HFFc6 (cell line): ENCODE measurements at regions not wholly inside any gene's neighbourhood (a gene's known extent, or its start where the extent isn't known, plus 50 kb on each side); places are given as distances from the start of the nearest gene placed in this dataset.

Experiments used
- DNase-seq: peaks from one replicate; pipeline ENCODE4 v3.0.0-alpha.2; 2018
- H3K27ac Mint-ChIP-seq: 2 replicates; pipeline ENCODE4 v1.8.0; 2020; ENCODE audit warnings: mild to moderate bottlenecking, mixed read lengths
- H3K27me3 Mint-ChIP-seq: 2 replicates; pipeline ENCODE4 v1.8.0; 2021; ENCODE audit warnings: mild to moderate bottlenecking, moderate library complexity, mixed read lengths; ENCODE audit not compliant: insufficient read depth
- H3K36me3 Mint-ChIP-seq: 2 replicates; pipeline ENCODE4 v1.8.0; 2021; ENCODE audit warnings: low read depth, mixed read lengths
- H3K4me1 Mint-ChIP-seq: 2 replicates; pipeline ENCODE4 v1.8.0; 2020; ENCODE audit warnings: low read depth, mixed read lengths
- H3K4me3 Mint-ChIP-seq: 2 replicates; pipeline ENCODE4 v1.8.0; 2020; ENCODE audit warnings: mild to moderate bottlenecking, moderate library complexity, mixed read lengths
- H3K9me3 Mint-ChIP-seq: 2 replicates; pipeline ENCODE4 v1.8.0; 2020; ENCODE audit warnings: mild to moderate bottlenecking, mixed read lengths
- CTCF ChIP-seq: fragments of 200-600 bp; sonication (generic); IDR thresholded peaks from 2 replicates; pipeline ENCODE4 v1.5.0; 2021; ENCODE audit warnings: antibody characterized with exemption, mild to moderate bottlenecking

- Mint-ChIP-seq H3K4me1 (no peaks in the 10 kb centered on the region), H3K9me3 (peaks cover 5% of the 10 kb centered on the region), H3K27ac (no peak overlapping the region), H3K27me3 (no peaks in the 10 kb centered on the region), H3K36me3 (no peaks in the 10 kb centered on the region; the same call in 1 of the 2 replicates), H3K4me3 (no peak overlapping the region)
- TF ChIP-seq CTCF: no peak
- DNase-seq: no peak
Measured at GRCh38 chr6:125597411-125598253, 151.8 kb upstream of the HEY2 start.

GRCh38 chr6:125598422-125598821 is 151.0 kb upstream of the HEY2 start:
- no peak for DNase-seq
- no peaks in the 10 kb centered on the region; the same call in 1 of the 2 replicates for H3K36me3 Mint-ChIP-seq
- no peak for TF ChIP-seq CTCF
- H3K27me3 Mint-ChIP-seq: no peaks in the 10 kb centered on the region
- H3K9me3 Mint-ChIP-seq: peaks cover 5% of the 10 kb centered on the region
- no peak overlapping the region for H3K27ac Mint-ChIP-seq
- H3K4me1 Mint-ChIP-seq: no peaks in the 10 kb centered on the region
- no peak overlapping the region for H3K4me3 Mint-ChIP-seq

- no peak for DNase-seq
- H3K36me3 Mint-ChIP-seq: no peaks in the 10 kb centered on the region
- no peak overlapping the region for H3K4me3 Mint-ChIP-seq
- H3K27me3 Mint-ChIP-seq: no peaks in the 10 kb centered on the region
- TF ChIP-seq CTCF: no peak
- no peaks in the 10 kb centered on the region for H3K4me1 Mint-ChIP-seq
- H3K9me3 Mint-ChIP-seq: peaks cover 13% of the 10 kb centered on the region; the same call in 1 of the 2 replicates
- no peak overlapping the region for H3K27ac Mint-ChIP-seq
Measured at GRCh38 chr6:125604257-125604656, 145.2 kb upstream of the HEY2 start.

GRCh38 chr6:125611573-125612344 is 137.7 kb upstream of the HEY2 start:
- Mint-ChIP-seq H3K27me3 (no peaks in the 10 kb centered on the region), H3K27ac (no peak overlapping the region), H3K4me3 (no peak overlapping the region), H3K9me3 (peaks cover 24% of the 10 kb centered on the region; the same call in 1 of the 2 replicates), H3K4me1 (no peaks in the 10 kb centered on the region), H3K36me3 (no peaks in the 10 kb centered on the region)
- no peak for DNase-seq
- TF ChIP-seq CTCF: no peak

- H3K36me3 Mint-ChIP-seq: no peaks in the 10 kb centered on the region
- H3K4me1 Mint-ChIP-seq: no peaks in the 10 kb centered on the region
- H3K9me3 Mint-ChIP-seq: peaks cover 24% of the 10 kb centered on the region; the same call in 1 of the 2 replicates
- H3K27ac Mint-ChIP-seq: no peak overlapping the region
- H3K4me3 Mint-ChIP-seq: no peak overlapping the region
- no peak for DNase-seq
- no peaks in the 10 kb centered on the region for H3K27me3 Mint-ChIP-seq
- TF ChIP-seq CTCF: no peak
Measured at GRCh38 chr6:125612345-125612846, 137.0 kb upstream of the HEY2 start.
